Ovary (tissue), 7 donors: ENCODE measurements at regions not wholly inside any gene's neighbourhood (a gene's known extent, or its start where the extent isn't known, plus 50 kb on each side); places are given as distances from the start of the nearest gene placed in this dataset.

Experiments
- DNase-seq, 5 donors: peaks; one replicate each; pipeline ENCODE4 v3.0.0-alpha.2; 2019 to 2020
- H3K27ac ChIP-seq, 2 donors: fragments of 200-600 bp; one replicate each; pipeline versions ENCODE4 v1.5.1 to v1.8.0; 2019 to 2022
- H3K27me3 ChIP-seq: fragments of 200-600 bp; one replicate; pipeline ENCODE4 v1.8.0; 2022
- H3K36me3 ChIP-seq: fragments of 200-600 bp; sonication (generic); one replicate; pipeline ENCODE4 v1.5.1; 2019
- H3K4me1 ChIP-seq: one replicate; pipeline ENCODE4 v1.8.1; 2013; ENCODE audit warnings: mild to moderate bottlenecking, moderate library complexity; ENCODE audit not compliant: insufficient read depth
- H3K4me3 ChIP-seq: fragments of 200-600 bp; sonication (generic); one replicate; pipeline ENCODE4 v1.5.1; 2017
- H3K9me3 ChIP-seq, 2 donors: fragments of 200-600 bp in 1 of 2; sonication (generic) in 1 of 2; one replicate each; pipeline versions ENCODE4 v1.5.1 to v1.8.1; 2013 to 2019; ENCODE audit warnings: mild to moderate bottlenecking in 1 of 2, moderate library complexity in 1 of 2
- CTCF ChIP-seq, 3 donors: fragments of 450-650 bp in 2 of 3; fragments of 200-600 bp in 1 of 3; IDR thresholded peaks; one replicate each; pipeline versions ENCODE4 v1.5.1 to v1.8.0; 2016 to 2022; ENCODE audit warnings: antibody characterized with exemption in 3 of 3, mild to moderate bottlenecking in 1 of 3
- EP300 ChIP-seq: sonication (generic); formaldehyde crosslinking; IDR thresholded peaks from one replicate; pipeline ENCODE4 v1.6.1; 2017; ENCODE audit warnings: antibody characterized with exemption
- POLR2A ChIP-seq: fragments of 450-650 bp; IDR thresholded peaks from one replicate; pipeline ENCODE4 v1.6.1; 2017; ENCODE audit warnings: antibody characterized with exemption, mild to moderate bottlenecking, moderate library complexity
- WGBS, 3 donors: extraction: QIAGEN DNeasy Blood & Tissue Kit in 1 of 3; methylation state at CpG; one replicate each; pipeline versions ENCODE4 v1.1.5 to v1.1.7; 2013 to 2017; 5-methylcytosine and 5-hydroxymethylcytosine counted together
- intact Hi-C, 4 donors: fragments of 100-400 bp; cut with DNase I; formaldehyde crosslinking; loops; one replicate each; pipeline versions ENCODE4 v1.11.0 to v1.15.1; 2022 to 2023
- donor health status: DM: no; HTN: no; CAD: no; lungs with moderate emphysema.
- donor health status: DM: no; HTN: no; CAD: no.
- donor health status: Bipolar disorder and iron deficiency.
- donor health status: DM: no; HTN: no; CAD: no.
- donor health status: DM: yes; HTN: yes; CAD: no.

- Histone ChIP-seq H3K9me3 (no peaks in the 10 kb centered on the region), H3K27me3 (no peaks in the 10 kb centered on the region), H3K4me3 (no peak overlapping the region), H3K27ac (no peak overlapping the region), H3K4me1 (peaks cover 4% of the 10 kb centered on the region), H3K36me3 (no peaks in the 10 kb centered on the region)
- intact Hi-C loops: no loop called here
- DNase-seq: peak in 2 of 5 donors; percentile 12 to 24
- 84 to 90% (median 89%) methylated on average over 19 to 20 of the region's 20 CpGs for WGBS, 3 donors
- TF ChIP-seq CTCF (IDR thresholded peaks at IDR 0.05) (no peak), EP300 (no peak), POLR2A (no peak)
Measured at GRCh38 chr14:104316121-104316722, 177.8 kb downstream of the KIF26A start.

GRCh38 chr14:104316723-104317491 is 178.5 kb downstream of the KIF26A start:
- 77 to 79% (median 77%) methylated on average over 12 of the region's 12 CpGs for WGBS, 3 donors
- Histone ChIP-seq H3K36me3 (no peaks in the 10 kb centered on the region), H3K4me3 (no peak overlapping the region), H3K9me3 (no peaks in the 10 kb centered on the region), H3K27ac (no peak overlapping the region), H3K4me1 (peaks cover 9% of the 10 kb centered on the region), H3K27me3 (no peaks in the 10 kb centered on the region)
- TF ChIP-seq POLR2A (no peak), CTCF (IDR thresholded peaks at IDR 0.05) (no peak), EP300 (no peak)
- DNase-seq: peak in 1 of 5 donors; percentile 17
- intact Hi-C loops: no loop called here

GRCh38 chr14:104317492-104317805 is 179.1 kb downstream of the KIF26A start:
- no peaks in the 10 kb centered on the region for H3K36me3 ChIP-seq
- no peaks in the 10 kb centered on the region for H3K27me3 ChIP-seq
- WGBS, 3 donors: 79 to 85% (median 83%) methylated on average over 18 of the region's 18 CpGs
- intact Hi-C loops: no loop called here
- no peak overlapping the region for H3K4me3 ChIP-seq
- no peak for TF ChIP-seq CTCF (IDR thresholded peaks at IDR 0.05)
- TF ChIP-seq POLR2A: no peak
- no peak for TF ChIP-seq EP300
- no peak overlapping the region for H3K27ac ChIP-seq
- no peaks in the 10 kb centered on the region for H3K9me3 ChIP-seq
- DNase-seq: peak in 1 of 5 donors; percentile 11
- H3K4me1 ChIP-seq: peaks cover 9% of the 10 kb centered on the region

- TF ChIP-seq EP300 (no peak), CTCF (IDR thresholded peaks at IDR 0.05) (no peak)
- WGBS, 3 donors: 91 to 95% (median 92%) methylated on average over 18 of the region's 18 CpGs
- intact Hi-C loops: no loop called here
Measured at GRCh38 chr14:104317975-104318557, 179.7 kb downstream of the KIF26A start.

More at GRCh38 chr14:104317975-104318557, 179.7 kb downstream of the KIF26A start:
- no peak overlapping the region for H3K27ac ChIP-seq
- H3K4me3 ChIP-seq: no peak overlapping the region
- H3K27me3 ChIP-seq: no peaks in the 10 kb centered on the region
- H3K9me3 ChIP-seq: no peaks in the 10 kb centered on the region
- no peaks in the 10 kb centered on the region for H3K36me3 ChIP-seq
- peak in 1 of 5 donors; percentile 24 for DNase-seq
- peaks cover 9% of the 10 kb centered on the region for H3K4me1 ChIP-seq
